ENCODE measurements at regions not wholly inside any gene's neighbourhood (a gene's known extent, or its start where the extent isn't known, plus 50 kb on each side); places are given as distances from the start of the nearest gene placed in this dataset.

DNA sequence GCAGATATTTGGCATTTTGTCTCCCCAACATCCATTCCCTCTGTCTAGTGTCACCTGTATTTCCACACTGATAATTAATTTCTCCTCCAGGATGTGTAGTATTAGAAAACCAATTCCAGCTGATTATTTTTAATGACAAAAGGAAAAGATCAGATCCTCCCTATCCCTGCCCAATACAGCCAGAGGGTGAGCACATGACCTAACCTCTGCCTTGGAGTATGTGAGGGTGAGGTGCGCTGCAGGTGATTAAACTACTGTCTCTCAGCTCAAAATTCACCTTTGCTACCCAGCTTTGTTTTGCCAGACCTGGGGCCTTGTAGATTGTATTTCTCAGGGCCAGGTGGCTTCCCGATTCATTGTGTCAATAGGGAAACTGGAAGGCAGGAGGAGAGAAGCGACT lies 402.1 kb downstream of the PRELID2 start:
- TF ChIP-seq POLR2AphosphoS5 (IDR thresholded peaks at IDR 0.05; ENCODE audit: low read depth, low read length): no peak
- no peak for TF ChIP-seq SIN3A (IDR thresholded peaks at IDR 0.05; ENCODE audit: borderline replicate concordance, insufficient read depth, low read depth, low read length)
- no peak for TF ChIP-seq TCF7L2 (IDR thresholded peaks at IDR 0.05; ENCODE audit: low read depth, low read length)
- TF ChIP-seq, protein P1, sequence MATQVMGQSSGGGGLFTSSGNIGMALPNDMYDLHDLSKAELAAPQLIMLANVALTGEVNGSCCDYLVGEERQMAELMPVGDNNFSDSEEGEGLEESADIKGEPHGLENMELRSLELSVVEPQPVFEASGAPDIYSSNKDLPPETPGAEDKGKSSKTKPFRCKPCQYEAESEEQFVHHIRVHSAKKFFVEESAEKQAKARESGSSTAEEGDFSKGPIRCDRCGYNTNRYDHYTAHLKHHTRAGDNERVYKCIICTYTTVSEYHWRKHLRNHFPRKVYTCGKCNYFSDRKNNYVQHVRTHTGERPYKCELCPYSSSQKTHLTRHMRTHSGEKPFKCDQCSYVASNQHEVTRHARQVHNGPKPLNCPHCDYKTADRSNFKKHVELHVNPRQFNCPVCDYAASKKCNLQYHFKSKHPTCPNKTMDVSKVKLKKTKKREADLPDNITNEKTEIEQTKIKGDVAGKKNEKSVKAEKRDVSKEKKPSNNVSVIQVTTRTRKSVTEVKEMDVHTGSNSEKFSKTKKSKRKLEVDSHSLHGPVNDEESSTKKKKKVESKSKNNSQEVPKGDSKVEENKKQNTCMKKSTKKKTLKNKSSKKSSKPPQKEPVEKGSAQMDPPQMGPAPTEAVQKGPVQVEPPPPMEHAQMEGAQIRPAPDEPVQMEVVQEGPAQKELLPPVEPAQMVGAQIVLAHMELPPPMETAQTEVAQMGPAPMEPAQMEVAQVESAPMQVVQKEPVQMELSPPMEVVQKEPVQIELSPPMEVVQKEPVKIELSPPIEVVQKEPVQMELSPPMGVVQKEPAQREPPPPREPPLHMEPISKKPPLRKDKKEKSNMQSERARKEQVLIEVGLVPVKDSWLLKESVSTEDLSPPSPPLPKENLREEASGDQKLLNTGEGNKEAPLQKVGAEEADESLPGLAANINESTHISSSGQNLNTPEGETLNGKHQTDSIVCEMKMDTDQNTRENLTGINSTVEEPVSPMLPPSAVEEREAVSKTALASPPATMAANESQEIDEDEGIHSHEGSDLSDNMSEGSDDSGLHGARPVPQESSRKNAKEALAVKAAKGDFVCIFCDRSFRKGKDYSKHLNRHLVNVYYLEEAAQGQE (IDR thresholded peaks at IDR 0.05; ENCODE audit: insufficient read depth in 1 of 2, low read depth in 2 of 2, low read length in 1 of 2): no peak
- TF ChIP-seq, protein P2, sequence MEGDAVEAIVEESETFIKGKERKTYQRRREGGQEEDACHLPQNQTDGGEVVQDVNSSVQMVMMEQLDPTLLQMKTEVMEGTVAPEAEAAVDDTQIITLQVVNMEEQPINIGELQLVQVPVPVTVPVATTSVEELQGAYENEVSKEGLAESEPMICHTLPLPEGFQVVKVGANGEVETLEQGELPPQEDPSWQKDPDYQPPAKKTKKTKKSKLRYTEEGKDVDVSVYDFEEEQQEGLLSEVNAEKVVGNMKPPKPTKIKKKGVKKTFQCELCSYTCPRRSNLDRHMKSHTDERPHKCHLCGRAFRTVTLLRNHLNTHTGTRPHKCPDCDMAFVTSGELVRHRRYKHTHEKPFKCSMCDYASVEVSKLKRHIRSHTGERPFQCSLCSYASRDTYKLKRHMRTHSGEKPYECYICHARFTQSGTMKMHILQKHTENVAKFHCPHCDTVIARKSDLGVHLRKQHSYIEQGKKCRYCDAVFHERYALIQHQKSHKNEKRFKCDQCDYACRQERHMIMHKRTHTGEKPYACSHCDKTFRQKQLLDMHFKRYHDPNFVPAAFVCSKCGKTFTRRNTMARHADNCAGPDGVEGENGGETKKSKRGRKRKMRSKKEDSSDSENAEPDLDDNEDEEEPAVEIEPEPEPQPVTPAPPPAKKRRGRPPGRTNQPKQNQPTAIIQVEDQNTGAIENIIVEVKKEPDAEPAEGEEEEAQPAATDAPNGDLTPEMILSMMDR (IDR thresholded peaks at IDR 0.05): no peak
- intact Hi-C loops (cut with micrococcal nuclease; ENCODE audit: unreplicated experiment): no loop called here
- Histone ChIP-seq H3K27ac (ENCODE audit: low read length) (no peak overlapping the region), H3K4me1 (ENCODE audit: control insufficient read depth, insufficient read depth, low read length) (no peaks in the 10 kb centered on the region), H3K27me3 (ENCODE audit: control insufficient read depth, insufficient read depth, low read length) (no peaks in the 10 kb centered on the region), H3K4me3 (ENCODE audit: low read depth in 2 of 2, low read length in 2 of 2) (no peak overlapping the region), H3K36me3 (ENCODE audit: control insufficient read depth, insufficient read depth, low read length) (no peaks in the 10 kb centered on the region), H3K9me3 (ENCODE audit: control insufficient read depth, insufficient read depth, low read depth, low read length) (no peaks in the 10 kb centered on the region)
- BruUV-seq (replicated peaks): no TSS peak
- ATAC-seq (no peak), DNase-seq (ENCODE audit: low read depth, low spot score) (no peak)
- ChIA-PET POLR2A (no interaction called here), CTCF (no interaction called here)
- in situ Hi-C loops (cut with HindIII; ENCODE audit: low pct_unique_long_range_greater_than_20kb, low sequenced_read_pairs): no loop called here

DNA sequence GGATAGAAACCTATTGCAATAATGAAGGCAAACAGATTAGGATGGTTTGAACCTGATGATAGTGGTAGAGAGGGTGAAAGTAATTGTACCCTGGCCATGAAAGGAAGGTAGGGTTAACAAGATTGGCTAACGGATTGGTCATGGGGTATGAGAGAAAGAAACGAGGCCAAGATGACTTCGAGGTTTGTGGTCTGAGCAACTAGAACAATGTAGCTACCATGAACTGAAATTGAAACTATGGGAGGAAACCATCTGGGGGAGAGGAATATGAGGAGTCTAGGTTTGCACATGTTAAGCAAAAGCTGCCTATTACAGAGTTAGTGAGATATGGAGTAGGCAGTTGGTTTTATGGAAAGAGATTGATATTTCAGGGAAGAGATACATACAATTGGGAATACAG lies 406.0 kb downstream of the PRELID2 start:
- no peak for TF ChIP-seq POLR2AphosphoS5 (IDR thresholded peaks at IDR 0.05; ENCODE audit: low read depth, low read length)
- TF ChIP-seq SIN3A (IDR thresholded peaks at IDR 0.05; ENCODE audit: borderline replicate concordance, insufficient read depth, low read depth, low read length): no peak
- TF ChIP-seq, protein P1 (IDR thresholded peaks at IDR 0.05; ENCODE audit: insufficient read depth in 1 of 2, low read depth in 2 of 2, low read length in 1 of 2): no peak
- TF ChIP-seq TCF7L2 (IDR thresholded peaks at IDR 0.05; ENCODE audit: low read depth, low read length): no peak
- TF ChIP-seq, protein P2 (IDR thresholded peaks at IDR 0.05): no peak
- CTCF ChIA-PET: no interaction called here
- intact Hi-C loops (cut with micrococcal nuclease; ENCODE audit: unreplicated experiment) (no loop called here), in situ Hi-C loops (cut with HindIII; ENCODE audit: low pct_unique_long_range_greater_than_20kb, low sequenced_read_pairs) (no loop called here)
- ATAC-seq: no peak
- no peaks in the 10 kb centered on the region for H3K36me3 ChIP-seq (ENCODE audit: control insufficient read depth, insufficient read depth, low read length)
- no peaks in the 10 kb centered on the region for H3K9me3 ChIP-seq (ENCODE audit: control insufficient read depth, insufficient read depth, low read depth, low read length)
- DNase-seq (ENCODE audit: low read depth, low spot score): no peak
- no peaks in the 10 kb centered on the region for H3K4me1 ChIP-seq (ENCODE audit: control insufficient read depth, insufficient read depth, low read length)
- H3K27me3 ChIP-seq (ENCODE audit: control insufficient read depth, insufficient read depth, low read length): no peaks in the 10 kb centered on the region
- BruUV-seq (replicated peaks): no TSS peak
- no peak overlapping the region for H3K4me3 ChIP-seq (ENCODE audit: low read depth in 2 of 2, low read length in 2 of 2)
- POLR2A ChIA-PET: interaction anchor here (0.6 kb wide), 1 partner anchor 541 kb away, joined by 7 read pairs; no protein-coding TSS in a partner anchor
- H3K27ac ChIP-seq (ENCODE audit: low read length): no peak overlapping the region
